ENCODE measurements at regions not wholly inside any gene's neighbourhood (a gene's known extent, or its start where the extent isn't known, plus 50 kb on each side); places are given as distances from the start of the nearest gene placed in this dataset.

DNA sequence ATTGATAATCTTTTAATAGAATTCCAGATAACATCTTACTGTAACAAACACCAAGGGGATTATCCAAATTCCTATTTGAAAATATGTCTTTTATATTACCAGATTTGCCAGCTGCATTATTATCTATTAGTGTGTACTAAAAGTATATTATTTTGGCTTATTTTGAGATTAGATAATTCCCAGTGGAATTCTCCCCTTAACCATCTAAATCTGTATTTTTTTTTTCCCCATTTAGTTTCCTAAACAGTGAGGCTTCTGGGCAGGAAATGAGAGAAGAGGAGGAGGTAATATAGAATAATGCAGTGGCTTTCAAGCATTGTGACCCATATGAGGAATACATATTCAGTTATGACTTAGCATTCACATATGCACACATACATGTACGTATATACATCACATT, 53.5 kb upstream of the ABL1 start:
- ChIA-PET RAD21 (ENCODE audit: unreplicated experiment) (no interaction called here), POLR2A (no interaction called here)
- TF ChIP-seq CHD4 (IDR thresholded peaks at IDR 0.05) (no peak), IKZF2 (IDR thresholded peaks at IDR 0.05) (no peak), NFYA (IDR thresholded peaks at IDR 0.05; ENCODE audit: borderline replicate concordance, low read depth, low read length) (no peak), NRF1 (conservative IDR thresholded peaks at IDR 0.05; ENCODE audit: low read depth, low read length) (no peak), BACH1 (IDR thresholded peaks at IDR 0.05; ENCODE audit: borderline replicate concordance) (no peak), NR2C2 (IDR thresholded peaks at IDR 0.05; ENCODE audit: borderline replicate concordance, control insufficient read depth, insufficient read length, low read depth) (no peak), MYB (IDR thresholded peaks at IDR 0.05; ENCODE audit: borderline replicate concordance, low read depth, low read length) (no peak), PML (IDR thresholded peaks at IDR 0.05; ENCODE audit: low read length) (no peak), ZZZ3 (IDR thresholded peaks at IDR 0.05; ENCODE audit: control insufficient read depth, insufficient read length, low read depth) (no peak)
- TF ChIP-seq, protein P1, sequence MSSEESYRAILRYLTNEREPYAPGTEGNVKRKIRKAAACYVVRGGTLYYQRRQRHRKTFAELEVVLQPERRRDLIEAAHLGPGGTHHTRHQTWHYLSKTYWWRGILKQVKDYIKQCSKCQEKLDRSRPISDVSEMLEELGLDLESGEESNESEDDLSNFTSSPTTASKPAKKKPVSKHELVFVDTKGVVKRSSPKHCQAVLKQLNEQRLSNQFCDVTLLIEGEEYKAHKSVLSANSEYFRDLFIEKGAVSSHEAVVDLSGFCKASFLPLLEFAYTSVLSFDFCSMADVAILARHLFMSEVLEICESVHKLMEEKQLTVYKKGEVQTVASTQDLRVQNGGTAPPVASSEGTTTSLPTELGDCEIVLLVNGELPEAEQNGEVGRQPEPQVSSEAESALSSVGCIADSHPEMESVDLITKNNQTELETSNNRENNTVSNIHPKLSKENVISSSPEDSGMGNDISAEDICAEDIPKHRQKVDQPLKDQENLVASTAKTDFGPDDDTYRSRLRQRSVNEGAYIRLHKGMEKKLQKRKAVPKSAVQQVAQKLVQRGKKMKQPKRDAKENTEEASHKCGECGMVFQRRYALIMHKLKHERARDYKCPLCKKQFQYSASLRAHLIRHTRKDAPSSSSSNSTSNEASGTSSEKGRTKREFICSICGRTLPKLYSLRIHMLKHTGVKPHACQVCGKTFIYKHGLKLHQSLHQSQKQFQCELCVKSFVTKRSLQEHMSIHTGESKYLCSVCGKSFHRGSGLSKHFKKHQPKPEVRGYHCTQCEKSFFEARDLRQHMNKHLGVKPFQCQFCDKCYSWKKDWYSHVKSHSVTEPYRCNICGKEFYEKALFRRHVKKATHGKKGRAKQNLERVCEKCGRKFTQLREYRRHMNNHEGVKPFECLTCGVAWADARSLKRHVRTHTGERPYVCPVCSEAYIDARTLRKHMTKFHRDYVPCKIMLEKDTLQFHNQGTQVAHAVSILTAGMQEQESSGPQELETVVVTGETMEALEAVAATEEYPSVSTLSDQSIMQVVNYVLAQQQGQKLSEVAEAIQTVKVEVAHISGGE (CRISPR knock-in tag; IDR thresholded peaks at IDR 0.05): no peak
- TF ChIP-seq, protein P2, sequence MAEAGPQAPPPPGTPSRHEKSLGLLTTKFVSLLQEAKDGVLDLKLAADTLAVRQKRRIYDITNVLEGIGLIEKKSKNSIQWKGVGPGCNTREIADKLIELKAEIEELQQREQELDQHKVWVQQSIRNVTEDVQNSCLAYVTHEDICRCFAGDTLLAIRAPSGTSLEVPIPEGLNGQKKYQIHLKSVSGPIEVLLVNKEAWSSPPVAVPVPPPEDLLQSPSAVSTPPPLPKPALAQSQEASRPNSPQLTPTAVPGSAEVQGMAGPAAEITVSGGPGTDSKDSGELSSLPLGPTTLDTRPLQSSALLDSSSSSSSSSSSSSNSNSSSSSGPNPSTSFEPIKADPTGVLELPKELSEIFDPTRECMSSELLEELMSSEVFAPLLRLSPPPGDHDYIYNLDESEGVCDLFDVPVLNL (IDR thresholded peaks at IDR 0.05; ENCODE audit: low read depth, low read length): no peak
- TF ChIP-seq, protein P3, sequence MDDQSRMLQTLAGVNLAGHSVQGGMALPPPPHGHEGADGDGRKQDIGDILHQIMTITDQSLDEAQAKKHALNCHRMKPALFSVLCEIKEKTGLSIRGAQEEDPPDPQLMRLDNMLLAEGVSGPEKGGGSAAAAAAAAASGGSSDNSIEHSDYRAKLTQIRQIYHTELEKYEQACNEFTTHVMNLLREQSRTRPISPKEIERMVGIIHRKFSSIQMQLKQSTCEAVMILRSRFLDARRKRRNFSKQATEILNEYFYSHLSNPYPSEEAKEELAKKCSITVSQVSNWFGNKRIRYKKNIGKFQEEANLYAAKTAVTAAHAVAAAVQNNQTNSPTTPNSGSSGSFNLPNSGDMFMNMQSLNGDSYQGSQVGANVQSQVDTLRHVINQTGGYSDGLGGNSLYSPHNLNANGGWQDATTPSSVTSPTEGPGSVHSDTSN (IDR thresholded peaks at IDR 0.05; ENCODE audit: insufficient replicate concordance, low read depth, low read length): no peak
- TF ChIP-seq, protein P4, sequence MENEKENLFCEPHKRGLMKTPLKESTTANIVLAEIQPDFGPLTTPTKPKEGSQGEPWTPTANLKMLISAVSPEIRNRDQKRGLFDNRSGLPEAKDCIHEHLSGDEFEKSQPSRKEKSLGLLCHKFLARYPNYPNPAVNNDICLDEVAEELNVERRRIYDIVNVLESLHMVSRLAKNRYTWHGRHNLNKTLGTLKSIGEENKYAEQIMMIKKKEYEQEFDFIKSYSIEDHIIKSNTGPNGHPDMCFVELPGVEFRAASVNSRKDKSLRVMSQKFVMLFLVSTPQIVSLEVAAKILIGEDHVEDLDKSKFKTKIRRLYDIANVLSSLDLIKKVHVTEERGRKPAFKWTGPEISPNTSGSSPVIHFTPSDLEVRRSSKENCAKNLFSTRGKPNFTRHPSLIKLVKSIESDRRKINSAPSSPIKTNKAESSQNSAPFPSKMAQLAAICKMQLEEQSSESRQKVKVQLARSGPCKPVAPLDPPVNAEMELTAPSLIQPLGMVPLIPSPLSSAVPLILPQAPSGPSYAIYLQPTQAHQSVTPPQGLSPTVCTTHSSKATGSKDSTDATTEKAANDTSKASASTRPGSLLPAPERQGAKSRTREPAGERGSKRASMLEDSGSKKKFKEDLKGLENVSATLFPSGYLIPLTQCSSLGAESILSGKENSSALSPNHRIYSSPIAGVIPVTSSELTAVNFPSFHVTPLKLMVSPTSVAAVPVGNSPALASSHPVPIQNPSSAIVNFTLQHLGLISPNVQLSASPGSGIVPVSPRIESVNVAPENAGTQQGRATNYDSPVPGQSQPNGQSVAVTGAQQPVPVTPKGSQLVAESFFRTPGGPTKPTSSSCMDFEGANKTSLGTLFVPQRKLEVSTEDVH (IDR thresholded peaks at IDR 0.05; ENCODE audit: low read depth, partially characterized antibody): no peak
- TF ChIP-seq, protein P5, sequence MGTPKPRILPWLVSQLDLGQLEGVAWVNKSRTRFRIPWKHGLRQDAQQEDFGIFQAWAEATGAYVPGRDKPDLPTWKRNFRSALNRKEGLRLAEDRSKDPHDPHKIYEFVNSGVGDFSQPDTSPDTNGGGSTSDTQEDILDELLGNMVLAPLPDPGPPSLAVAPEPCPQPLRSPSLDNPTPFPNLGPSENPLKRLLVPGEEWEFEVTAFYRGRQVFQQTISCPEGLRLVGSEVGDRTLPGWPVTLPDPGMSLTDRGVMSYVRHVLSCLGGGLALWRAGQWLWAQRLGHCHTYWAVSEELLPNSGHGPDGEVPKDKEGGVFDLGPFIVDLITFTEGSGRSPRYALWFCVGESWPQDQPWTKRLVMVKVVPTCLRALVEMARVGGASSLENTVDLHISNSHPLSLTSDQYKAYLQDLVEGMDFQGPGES (IDR thresholded peaks at IDR 0.05): no peak

More for the DNA sequence above, 53.5 kb upstream of the ABL1 start:
- BruUV-seq (replicated peaks): no TSS peak
- H3K79me2 ChIP-seq (ENCODE audit: control insufficient read depth, insufficient read depth, low read length): no peaks in the 10 kb centered on the region
- no peak overlapping the region for H3K27ac ChIP-seq (ENCODE audit: control insufficient read depth, insufficient read depth)
- H3K4me2 ChIP-seq (ENCODE audit: control insufficient read depth, insufficient read depth): no peak overlapping the region
- no peaks in the 10 kb centered on the region for H3K4me1 ChIP-seq (ENCODE audit: control insufficient read depth, insufficient read depth, low read length)
- intact Hi-C loops (cut with micrococcal nuclease; ENCODE audit: unreplicated experiment): no loop called here
- in situ Hi-C loops (cut with MboI): no loop called here
- CTCF ChIA-PET: interaction anchor here (0.8 to 1.2 kb wide), 2 partner anchors 10 to 217 kb away, joined by 4 to 5 read pairs; no protein-coding TSS in a partner anchor
- H2AFZ ChIP-seq (ENCODE audit: control insufficient read depth, low read depth, low read length): no peak overlapping the region
- H3K27me3 ChIP-seq (replicated peaks in 1 of 2; ENCODE audit: control insufficient read depth in 2 of 2, insufficient read depth in 2 of 2, low read length in 1 of 2): no peaks in the 10 kb centered on the region
- H3K36me3 ChIP-seq (ENCODE audit: control insufficient read depth in 2 of 2, insufficient read depth in 2 of 2, low read length in 1 of 2): no peaks in the 10 kb centered on the region
- FAIRE-seq (no peak), DNase-seq (ENCODE audit: low read depth, low spot score) (no peak), ATAC-seq (no peak)
- 96% methylated on average over 1 of the region's 1 CpG for WGBS (ENCODE audit: insufficient coverage, insufficient replicate concordance, low lambda C conversion rate, missing lambda C conversion rate)
- H3K4me3 ChIP-seq: no peak overlapping the region
- no peaks in the 10 kb centered on the region; the same call in 1 of the 2 replicates for H4K20me1 ChIP-seq (ENCODE audit: control insufficient read depth, insufficient read depth)
- H3K9ac ChIP-seq (ENCODE audit: control insufficient read depth, insufficient read depth, low read length): no peak overlapping the region
- no peaks in the 10 kb centered on the region for H3K9me3 ChIP-seq (replicated peaks; ENCODE audit: control insufficient read depth, insufficient read depth, low read length)
- SMC1A ChIA-PET (ENCODE audit: uncharacterized antibody, unreplicated experiment): interaction anchor here (0.9 kb wide), 1 partner anchor 15 kb away, joined by 3 read pairs; no protein-coding TSS in a partner anchor

All from GM12878 (cell line).